HK-2 (cell line): ENCODE measurements at regions not wholly inside any gene's neighbourhood (a gene's known extent, or its start where the extent isn't known, plus 50 kb on each side); places are given as distances from the start of the nearest gene placed in this dataset.
"Not testable (repeated sequence)": the region's sequence is repeated elsewhere in the genome, so short reads cannot be mapped to it uniquely, and the experiment has no call there.

Source experiments
- DNase-seq: peaks from one replicate; pipeline ENCODE4 v3.0.0-alpha.2; 2018; ENCODE audit not compliant: unreplicated experiment

DNA sequence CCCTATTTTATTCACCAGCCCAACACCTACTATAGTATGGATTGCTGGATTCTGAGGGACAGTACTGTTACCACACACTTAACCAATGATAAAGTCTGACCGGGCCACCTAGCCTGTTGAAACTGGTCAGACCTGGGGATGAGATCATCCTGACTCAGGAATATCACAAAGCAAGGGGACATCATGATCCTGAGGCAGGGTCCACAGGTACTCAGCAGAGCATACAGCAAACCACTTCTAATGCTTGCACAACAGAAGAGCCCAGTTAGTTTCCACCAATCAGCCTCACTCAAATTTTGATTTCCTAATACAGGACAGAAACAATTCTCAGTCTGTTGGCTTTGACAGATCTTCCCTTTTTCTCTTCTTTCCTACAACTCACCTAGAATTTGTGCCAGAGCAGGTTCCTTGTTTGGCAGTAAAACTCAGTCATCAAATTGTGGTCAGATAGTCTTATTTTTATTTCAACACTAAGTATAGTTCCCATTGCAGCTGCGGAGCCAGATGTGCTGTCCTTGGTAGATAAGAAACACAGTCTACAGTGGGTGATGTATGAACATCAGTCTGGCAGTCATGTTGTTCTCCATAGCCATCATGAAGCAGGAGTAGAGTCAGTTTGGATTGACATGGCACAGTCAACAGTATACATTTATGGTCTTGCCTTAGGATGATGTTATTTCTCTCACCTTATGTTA lies 90.1 kb upstream of the PRR23C start:
- DNase-seq = no peak

DNA sequence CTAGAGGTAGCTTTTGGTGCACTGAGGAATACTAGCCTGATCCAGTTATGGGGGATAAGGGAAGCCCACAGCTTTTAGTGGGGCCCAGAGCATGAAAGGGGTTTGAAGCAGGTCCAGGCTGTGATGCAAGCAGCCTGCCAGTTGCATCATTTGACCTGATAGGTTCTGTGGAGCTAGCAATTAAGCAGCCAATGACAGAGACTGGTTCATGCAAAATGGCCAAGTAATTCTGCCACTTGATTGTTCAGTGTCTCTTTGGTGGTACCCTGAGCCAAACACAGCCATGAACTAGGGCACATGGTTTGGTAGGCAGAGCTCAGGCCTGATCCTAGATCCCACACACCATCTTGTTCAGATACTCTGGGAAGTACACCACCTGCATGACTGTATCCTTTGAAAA lies 91.0 kb upstream of the PRR23C start:
- DNase-seq = no peak

GRCh38 chr3:139136469-139137202 lies 91.9 kb upstream of the PRR23C start:
- no peak for DNase-seq

DNA sequence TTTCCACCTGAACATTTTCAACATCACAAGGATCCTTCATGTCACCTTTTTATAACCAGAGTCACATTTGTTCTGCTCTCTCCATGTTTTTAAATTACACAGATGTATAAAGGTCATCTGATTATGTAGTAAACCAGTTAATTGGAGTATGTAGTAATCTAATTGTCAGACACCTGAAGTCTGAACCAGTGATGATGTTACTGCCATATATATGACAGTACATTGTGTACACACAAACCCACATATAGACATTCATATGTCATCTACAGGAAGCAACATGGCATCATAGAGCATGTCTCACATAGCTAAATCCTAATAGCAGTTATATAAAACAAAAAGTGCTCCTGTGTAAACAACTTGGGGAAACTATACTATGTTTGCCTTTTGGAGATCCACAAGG lies 95.9 kb upstream of the PRR23C start:
- DNase-seq = no peak

DNA sequence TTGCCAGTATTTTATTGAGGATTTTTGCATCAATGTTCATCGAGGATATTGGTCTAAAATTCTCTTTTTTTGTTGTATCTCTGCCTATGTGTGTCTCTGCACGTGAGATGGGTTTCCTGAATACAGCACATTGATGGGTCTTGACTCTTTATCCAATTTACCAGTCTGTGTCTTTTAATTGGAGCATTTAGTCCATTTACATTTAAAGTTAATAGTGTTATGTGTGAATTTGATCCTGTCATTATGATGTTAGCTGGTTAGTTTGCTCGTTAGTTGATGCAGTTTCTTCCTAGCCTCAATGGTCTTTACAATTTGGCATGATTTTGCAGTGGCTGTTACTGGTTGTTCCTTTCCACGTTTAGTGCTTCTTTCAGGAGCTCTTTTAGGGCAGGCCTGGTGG lies 101.3 kb upstream of the PRR23C start:
- not testable (repeated sequence) for DNase-seq

DNA sequence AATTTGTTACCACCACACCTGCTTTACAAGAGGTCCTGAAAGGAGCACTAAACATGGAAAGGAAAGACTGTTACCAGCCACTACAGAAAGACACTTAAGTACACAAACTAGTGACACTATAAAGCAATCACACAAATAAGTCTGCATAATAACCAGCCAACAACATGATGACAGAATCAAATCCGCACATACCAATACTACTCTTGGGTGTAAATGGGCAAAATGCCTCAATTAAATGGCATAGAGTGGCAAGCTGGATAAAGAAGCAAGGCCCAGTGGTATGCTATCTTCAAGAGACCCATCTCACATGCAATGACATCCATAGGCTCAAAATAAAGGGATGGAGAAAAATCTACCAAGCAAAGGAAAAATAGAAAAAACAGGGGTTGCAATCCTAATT lies 106.8 kb upstream of the PRR23C start:
- no peak for DNase-seq

GRCh38 chr3:139153434-139153833 lies 108.7 kb upstream of the PRR23C start:
- DNase-seq = not testable (repeated sequence)

- no peak for DNase-seq
Measured at GRCh38 chr3:139157161-139157932, 112.7 kb upstream of the PRR23C start.

- no peak for DNase-seq
Measured at GRCh38 chr3:139159356-139159755, 114.7 kb upstream of the PRR23C start.

DNA sequence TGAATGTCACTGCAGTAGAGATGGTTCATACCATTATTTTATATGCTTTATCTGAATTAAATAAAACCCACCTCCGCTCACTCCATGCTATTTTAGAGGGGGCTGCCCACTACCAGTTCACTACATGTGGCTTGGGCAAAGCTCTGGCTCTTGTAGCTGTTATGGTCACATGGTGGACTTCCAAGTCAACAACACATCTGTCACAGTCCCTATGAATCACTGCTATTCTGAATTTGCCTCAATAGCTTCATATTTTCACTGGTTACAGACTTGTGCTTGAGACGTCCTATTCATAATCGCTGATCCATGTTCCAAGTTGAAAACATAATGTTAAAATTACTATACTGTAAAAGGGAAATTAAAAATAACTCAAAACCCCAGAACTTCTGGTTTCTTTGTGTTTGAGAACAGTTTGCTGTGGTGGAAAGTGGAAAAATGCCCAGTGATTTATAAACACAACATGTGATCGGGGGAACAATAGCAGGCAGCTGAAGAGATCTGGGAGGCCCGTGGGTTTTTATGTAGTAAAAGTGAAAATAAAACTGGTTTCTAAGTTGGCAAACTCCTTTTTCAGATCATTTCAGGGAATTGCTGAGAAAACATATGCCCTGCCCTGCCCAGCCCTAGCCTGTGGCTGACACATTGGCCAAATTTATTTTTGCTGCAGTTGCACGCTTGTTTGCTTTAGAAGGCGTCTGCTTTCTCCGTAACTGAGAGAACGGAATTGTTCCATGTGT lies 128.8 kb upstream of the PRR23C start:
- DNase-seq = no peak

GRCh38 chr3:139180489-139180888 lies 135.8 kb upstream of the PRR23C start:
- DNase-seq = no peak

GRCh38 chr3:139182143-139182542 lies 137.5 kb upstream of the PRR23C start:
- DNase-seq = no peak

DNA sequence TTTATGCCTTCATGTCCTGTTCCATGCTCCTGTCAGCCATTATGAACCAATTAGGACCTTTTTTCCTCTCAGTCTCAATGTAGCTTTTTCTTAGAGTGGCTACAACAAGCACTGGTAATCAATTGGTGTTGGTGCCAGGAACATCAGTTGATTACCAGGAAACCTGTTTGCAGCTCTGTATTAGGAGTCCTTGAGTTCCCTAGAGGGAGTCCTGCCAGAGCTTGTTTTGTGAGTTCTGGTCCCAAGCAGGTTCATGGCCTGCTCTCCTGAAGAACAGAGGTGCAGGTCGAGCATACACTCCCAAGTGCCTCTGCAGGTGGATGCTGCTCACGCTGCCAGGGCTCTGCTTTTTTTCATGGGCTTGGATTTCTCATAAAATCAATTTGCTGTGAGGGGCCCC lies 137.9 kb upstream of the PRR23C start:
- DNase-seq = no peak

GRCh38 chr3:139185527-139185926 lies 140.8 kb upstream of the PRR23C start:
- DNase-seq = no peak

DNA sequence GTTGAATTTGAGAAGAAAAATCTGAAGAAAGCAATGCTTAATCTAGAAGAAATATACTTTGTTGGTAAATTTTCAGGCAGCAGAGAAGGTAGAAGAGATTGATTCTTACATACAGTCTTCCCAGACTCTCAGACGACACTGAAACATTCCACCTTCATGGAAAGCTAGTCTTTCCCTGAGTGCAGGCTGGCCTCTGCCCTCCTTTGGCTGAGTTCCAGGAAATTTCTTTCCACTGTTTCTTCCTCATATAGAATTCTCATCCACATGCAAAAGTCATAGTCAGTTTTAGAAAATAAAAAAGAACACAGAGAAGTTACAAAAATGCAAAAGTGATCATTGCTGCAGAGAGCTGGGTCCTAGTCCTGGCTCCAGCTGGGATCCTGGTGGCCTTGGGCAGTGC lies 142.5 kb upstream of the PRR23C start:
- no peak for DNase-seq

DNA sequence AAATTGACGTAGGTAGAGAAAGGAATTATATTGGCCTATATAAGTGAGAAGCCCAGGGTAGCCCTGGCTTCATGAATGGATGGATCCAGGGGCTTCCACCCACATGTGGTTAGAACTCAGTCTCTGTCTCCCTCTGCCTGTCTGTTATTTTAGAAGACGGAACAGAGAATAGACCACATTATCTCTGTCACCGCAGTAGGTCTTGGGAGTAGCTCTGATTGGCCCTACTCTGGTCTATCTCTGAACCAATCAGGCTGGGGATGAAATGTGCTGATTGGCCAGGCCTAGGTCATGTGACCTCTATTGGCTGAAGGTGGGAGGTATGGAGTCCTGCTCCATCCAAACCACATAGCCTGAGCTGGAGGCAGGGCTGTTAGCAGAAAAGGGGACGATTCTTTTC lies 143.0 kb upstream of the PRR23C start:
- no peak for DNase-seq

GRCh38 chr3:139189943-139190342 lies 145.3 kb upstream of the PRR23C start:
- DNase-seq = no peak

DNA sequence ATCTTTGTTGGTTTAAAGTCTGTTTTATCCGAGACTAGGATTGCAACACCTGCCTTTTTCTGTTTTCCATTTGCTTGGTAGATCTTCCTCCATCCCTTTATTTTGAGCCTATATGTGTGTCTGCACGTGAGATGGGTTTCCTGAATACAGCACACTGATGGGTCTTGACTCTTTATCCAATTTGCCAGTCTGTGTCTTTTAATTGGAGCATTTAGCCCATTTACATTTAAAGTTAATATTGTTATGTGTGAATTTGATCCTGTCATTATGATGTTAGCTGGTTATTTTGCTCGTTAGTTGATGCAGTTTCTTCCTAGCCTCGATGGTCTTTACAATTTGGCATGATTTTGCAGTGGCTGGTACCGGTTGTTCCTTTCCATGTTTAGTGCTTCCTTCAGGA lies 149.4 kb upstream of the MRPS22 start:
- not testable (repeated sequence) for DNase-seq

GRCh38 chr3:139196146-139196545 lies 147.7 kb upstream of the MRPS22 start:
- not testable (repeated sequence) for DNase-seq

DNA sequence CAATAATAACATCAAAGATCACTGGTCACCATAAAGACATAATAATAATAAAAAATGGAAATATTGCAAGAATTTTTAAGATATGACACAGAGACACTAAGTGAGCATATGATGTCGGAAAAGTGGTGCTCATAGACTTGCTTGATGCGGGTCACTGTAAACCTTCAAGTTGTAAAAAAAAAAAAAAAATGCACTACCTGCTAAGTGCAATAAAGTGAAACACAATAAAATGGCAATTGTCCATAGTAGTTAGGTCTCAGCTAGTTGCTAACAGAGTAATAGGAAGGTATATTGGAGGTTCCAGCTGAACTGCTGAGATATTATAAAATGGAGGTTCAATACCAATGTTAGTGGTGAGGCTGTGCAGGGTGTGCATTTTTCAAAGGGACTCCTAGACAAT lies 146.6 kb upstream of the MRPS22 start:
- no peak for DNase-seq

DNA sequence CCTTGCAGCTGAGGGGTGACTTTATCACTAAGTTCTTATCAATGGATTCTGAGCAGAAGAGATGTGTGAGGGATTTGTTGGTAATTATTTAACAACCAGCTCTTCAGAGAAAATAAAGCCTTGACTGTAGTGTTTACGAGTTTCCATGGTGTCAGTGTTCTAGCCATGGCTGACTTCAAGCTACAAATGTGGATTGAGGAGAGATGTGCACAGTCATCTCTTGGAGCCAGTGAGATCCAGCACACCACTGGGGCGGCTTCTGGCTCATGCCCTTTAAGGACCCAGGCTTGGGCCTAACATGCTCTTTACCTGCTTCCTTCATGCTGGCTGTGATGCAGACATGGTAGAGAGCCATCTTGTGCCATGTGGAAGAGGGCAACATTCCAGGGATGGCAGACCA lies 145.6 kb upstream of the MRPS22 start:
- no peak for DNase-seq

- DNase-seq = no peak
Measured at GRCh38 chr3:139198929-139199328, 144.9 kb upstream of the MRPS22 start.
